ENCODE measurements at regions not wholly inside any gene's neighbourhood (a gene's known extent, or its start where the extent isn't known, plus 50 kb on each side); places are given as distances from the start of the nearest gene placed in this dataset.

DNA sequence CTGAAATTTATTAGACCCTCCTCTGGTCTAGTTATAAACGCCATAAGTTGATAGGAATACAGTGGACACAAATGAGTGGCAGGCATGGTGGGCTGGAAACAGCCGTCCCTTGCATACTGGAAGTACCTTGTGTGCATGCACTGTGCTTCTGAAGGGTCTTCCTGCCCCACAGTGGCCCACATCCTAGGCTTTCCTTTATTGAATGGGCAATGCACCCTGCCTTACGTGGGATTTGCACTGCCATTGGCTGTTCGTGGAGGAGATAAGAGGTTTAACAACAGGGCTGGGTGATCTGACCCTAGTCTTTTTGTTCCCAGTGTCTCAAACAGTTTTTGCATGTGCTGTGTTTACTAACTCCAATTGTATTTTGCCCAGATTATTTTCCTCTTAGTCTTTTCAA, 480.8 kb downstream of the GADD45G start:
- no peak for FAIRE-seq

DNA sequence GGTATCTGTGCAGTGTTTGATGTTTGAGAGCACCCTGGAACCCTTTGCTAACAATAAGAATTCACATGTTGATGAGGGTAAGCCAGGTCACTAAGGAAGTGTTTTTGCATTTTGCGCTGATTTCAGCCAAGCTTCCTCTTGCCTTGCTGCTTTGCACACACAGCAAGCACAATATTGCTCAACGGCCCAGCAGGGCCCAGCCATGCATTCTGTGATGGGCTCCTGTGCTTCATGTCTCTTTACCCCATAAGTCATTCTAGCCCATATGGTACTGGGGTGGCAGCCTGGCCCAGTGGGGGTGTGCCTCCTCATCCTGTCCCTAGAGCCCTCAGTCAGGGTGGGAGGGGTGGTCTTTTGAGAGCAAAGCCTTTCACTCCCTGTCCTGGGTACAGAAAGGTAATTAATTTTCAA, 481.3 kb downstream of the GADD45G start:
- no peak for FAIRE-seq

DNA sequence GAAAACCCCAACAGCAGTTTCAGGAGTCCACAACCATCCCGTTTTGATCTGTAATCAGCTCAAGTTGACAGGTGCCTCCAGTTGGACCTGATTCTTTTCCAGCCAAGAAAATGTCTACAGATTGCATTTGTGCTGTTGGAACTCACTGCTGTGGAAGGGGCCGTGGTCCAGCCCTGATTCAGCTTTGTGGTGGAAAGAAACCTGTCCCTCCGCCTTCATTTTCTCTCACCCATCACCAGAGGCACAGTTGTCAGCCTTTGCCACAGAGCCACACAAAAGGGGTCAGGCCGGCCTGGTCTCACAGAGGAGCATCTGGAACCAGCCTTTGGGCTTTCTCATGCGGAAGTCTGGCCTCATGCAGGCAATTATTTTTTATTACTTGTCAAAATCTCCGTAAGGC, 483.6 kb downstream of the GADD45G start:
- no peak for FAIRE-seq

DNA sequence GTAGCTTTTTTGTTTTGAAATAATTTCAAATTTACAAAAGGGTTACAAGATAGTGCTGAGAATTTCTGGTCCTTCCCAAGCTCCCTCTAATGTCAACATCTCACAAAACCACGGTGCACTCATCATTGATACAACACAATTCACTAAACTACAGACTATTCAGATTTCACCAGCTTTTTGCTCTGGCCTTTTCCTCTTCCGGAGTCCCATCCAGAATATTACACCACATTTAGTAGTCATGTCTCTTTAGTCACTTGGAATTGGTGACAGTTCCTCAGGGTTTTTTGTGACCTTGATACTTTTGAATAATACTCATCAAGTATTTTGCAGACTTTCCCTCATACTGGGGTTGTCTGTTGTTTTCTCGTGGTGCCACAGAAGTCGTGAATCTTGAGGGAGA, 484.0 kb downstream of the GADD45G start:
- FAIRE-seq, result no peak

DNA sequence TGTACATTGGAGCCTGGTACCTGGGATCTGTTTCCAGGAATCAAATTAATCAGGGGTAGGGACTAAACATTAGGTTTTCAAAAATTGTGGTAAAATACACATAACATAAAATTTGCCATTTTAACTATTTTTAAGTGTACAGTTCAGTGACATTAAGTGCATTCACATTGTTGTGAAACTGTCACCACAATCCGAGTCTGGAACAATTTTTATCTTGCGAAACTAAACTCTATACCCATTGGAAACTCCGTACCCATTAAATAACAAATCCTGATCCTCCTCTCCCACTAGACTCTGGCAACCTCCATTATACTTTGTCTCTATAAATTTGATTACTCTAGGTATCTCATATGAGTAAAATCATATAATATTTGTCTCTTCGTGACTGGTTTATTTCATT, 486.2 kb downstream of the GADD45G start:
- no peak for FAIRE-seq

DNA sequence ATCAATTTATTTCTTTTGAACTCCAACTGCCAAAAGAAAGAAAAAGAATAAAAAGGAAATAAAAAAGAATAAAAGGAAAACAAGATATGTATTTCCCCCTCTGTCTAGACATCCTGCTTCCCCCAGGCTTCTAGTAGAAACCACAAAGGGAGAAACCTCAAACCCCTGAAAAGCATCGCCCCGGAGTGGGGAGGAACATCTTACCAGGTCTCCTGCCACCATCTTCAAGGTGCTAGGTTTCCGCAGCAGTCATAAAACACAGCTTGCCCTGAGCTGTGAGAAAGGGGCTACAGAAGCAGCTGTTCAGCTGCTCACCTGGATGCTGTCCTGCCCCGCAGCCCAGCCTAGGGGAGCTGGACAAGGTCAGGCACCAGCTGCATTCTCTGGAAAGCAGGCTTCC, 487.7 kb downstream of the GADD45G start:
- FAIRE-seq, result no peak

DNA sequence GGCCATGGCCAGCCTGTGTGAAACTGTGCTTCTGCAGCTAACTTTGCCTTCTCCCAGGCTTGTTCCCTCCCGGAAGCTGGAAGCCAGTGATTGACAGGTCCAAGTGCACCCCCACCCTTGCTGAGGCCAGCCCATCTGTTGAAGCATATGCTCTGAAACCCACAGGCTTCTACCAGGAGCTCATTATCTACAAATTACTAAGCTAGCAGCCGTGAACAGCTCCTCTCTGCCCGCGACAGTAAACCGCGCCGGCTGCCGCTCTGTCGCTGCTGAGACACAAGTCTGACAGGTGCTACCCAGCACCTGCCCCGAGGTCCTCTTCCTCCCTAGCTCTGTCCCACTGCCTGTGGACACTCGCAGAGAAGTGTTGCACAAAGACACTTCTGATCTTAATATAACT, 490.9 kb downstream of the GADD45G start:
- no peak for FAIRE-seq

DNA sequence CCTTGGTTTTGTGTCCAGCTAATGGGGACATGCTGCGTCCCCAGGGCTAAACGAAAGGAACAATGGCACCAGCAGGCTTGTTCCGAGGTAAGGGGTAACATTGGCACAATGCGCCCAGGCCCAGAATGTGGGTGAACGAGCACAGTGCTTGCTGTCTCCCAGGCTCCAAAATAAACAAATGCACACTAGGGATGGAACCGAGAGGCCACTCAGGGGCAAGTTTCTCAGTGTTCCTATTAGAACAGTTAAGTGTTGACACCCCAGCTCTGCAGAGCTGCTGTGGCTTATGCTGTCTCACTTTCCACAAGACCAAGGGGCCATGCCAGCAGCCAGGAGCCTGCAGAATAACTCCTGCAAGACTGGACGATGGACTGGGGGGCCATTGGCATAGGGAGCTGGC, 492.4 kb downstream of the GADD45G start:
- FAIRE-seq, result no peak

DNA sequence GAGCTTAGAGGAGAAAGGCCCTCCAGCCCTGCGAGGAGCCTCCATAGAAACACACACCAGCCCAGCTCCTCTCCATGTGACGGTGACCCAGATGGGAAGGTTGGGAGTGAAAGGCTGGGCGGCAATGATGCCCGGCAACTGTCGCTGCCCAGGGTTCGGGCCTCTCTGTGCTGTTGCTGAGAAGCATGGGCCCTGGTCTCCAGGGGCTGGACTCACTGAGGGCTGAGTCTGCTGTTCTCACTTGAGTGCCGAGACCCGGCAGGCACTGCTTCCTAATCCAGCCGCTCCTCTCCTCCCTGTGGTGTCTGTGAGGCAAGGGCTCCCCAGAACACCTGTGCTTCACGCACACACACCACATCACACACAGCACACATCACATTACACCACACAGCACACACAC, 493.6 kb downstream of the GADD45G start:
- FAIRE-seq, result no peak

DNA sequence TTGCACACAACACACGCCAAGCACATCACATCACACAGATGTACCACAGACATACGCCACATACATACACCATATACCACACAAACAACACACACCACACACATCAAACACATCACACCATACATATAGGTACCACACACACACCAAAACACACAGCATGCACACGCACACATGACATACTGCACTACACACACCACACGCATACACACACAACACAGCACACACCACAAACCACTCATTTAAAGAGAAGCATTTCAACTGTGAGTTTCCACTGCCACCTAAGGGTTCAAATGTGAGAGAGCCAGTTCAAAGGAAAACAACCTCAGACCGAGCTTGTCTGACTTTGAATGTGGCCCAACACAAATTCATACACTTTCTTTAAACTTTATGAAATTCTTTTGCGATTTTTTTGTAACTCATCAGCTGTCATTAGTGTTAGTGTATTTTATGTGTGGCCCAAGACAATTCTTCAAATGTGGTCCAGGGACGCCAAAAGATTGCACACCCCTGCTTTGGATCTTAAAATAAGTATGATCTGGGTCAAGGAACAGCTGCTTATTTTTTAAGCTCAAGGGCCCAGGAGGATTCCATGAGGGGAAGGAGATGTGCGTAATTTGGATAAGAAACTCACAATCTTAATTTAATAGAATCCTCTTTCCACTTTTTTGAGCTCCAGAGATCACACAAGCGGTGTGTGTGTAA, 494.6 kb downstream of the GADD45G start:
- no peak for FAIRE-seq

DNA sequence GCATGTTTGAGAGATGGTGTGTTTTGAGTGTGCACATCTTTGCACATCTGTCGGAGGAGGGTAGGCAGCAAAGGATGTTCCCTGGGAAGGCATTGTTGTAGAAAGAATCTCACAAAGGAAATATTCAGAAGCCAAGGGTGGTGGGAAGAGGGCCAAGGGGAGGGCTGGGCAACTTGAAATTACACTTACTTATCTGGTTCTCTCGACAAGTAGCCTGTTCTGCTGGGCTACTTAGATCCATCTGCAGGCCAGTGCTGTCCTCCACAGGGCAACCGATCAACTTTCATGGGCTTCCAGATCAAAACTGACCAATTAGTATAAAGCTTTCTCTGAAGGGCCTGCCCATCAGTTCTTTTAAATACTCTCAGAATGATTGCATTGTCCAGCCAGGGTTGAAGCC, 495.2 kb downstream of the GADD45G start:
- no peak for FAIRE-seq

DNA sequence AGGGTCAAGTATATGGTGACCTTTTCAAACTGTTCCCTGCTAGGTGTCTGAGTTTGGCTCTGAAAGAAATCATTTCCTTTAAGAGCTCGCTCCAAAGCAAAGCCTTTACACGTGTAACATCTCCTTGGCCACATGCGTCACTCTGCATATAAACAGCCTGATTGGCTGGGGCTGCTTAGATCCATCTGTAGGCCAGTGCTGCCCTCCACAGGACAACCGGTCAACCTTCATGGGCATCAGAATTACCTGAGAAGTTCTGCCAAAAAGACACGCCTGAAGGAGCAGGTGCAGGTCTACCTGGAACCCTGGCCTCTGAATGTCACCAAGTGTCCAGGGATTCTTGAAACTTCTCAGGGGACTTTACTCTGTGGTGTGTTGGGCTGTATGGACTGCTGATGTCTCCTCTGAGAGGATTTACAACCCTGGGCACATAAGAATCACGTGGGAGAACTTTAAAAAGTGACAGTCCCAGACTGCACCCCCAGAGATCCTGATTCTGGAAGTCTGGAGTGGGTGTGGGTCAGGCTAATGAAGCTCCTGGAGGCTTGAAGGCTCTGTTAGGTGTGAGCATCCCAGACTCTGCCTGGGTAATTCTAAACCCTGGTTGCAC, 497.6 kb downstream of the GADD45G start:
- no peak for FAIRE-seq

DNA sequence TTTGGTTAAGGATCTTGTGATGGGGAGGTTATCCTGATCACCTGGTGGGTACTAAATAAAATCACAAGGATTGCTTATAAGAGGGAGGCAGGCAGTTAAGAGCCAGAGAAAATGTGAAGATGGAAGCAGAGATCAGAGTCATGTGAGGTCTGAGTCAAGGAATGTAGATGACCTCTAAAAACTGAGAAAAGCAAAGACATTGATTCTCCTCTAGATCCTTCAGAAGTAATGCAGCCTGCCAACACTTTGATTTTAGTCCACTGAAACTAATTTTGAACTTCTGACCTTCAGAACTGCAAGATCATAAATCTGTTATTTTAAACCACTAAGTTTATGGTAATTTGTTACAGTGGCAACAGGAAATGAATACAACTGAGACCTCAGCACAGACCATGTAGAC, 499.0 kb downstream of the GADD45G start:
- no peak for FAIRE-seq

DNA sequence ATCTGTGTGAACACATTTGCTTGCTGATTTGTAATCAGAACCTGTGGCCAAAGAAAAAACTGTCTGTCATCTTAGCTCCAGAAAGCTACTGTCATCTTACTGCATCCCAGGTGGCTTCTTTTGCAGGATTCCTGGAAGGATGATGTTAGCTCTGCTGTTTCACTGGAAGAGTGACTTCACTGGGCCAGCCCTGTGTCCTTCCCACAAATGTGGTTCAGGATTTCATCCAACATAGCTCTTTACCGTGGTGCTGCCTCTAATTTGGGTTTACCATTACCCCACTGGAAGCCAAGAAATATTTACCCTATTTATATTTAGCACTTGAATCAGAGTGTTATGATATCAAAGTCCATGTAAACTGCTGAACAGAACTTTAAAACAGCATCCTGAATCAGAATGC, 501.0 kb downstream of the GADD45G start:
- no peak for FAIRE-seq

DNA sequence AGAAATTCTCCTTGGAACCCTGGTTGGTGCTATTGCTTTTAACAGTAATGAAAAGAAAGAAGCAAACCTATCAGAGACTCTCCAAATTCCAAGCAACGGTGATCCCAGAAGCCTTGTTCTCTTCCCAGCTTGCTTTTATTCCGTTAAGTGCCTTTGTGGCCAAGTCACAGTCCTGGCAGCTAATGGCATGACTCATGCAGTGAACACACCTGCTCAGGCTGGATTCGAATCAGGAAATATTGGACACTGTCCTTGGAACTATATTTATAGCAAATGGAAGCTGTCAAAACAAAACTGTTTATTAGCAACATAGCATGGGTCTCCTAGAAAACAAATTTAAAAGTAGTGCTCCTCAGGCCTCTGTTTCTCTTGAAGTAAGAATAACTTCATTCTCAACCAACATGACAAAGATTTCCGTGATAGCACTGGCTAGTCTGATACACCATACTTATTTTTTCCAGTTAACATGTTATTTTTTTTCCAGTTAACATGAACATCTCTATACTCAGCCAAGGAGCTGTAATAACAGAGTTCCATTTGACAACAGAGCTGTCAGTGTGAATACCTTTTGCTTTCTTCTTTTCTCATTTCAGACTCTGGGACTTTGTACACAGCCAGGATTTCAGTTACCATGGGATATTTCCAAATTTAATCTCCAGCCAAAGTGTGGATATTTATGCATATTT, 502.4 kb downstream of the GADD45G start:
- FAIRE-seq, result no peak

DNA sequence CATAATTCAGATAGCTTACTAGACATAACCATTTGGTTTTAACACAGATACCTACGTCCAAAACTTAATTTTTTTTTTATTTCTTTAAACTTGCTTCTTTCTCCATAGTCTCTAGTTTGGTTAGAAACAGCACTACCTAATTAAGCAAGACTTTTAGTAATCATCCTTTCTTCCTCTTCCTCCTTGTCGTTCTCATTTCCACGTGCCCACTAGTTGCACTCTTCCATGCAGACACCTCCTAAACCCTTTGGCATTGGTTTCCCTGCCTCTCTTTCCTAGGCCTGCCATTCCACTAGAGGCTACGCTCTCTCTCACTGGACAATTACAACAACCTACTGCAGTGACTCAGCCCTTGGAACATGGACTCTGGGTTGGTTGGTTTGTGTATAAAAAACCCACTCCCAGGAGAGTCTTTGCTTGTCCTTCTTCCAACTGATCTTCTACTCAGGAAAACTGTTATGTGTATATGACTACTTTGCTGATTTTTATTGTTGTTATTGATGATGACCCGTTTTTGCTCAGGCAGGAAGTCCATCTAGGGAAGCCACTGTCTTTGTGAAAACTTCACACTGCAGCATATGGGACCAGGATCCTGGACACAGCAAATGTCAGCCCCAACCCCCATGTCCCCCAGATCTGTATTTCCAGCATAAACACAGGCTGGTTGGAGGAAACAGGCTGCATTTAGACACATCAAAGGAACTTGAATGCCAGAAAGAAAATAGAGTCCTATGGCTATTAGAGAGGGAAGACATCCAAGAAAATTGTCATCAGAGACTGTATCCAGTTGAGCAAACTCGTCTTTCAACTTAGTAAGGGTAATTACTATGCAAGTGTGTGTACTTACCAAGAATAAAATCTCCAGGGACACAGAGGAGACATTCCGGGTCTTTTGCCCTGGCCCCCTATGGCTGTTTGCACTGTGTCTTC, 503.2 kb downstream of the GADD45G start:
- FAIRE-seq, result no peak

DNA sequence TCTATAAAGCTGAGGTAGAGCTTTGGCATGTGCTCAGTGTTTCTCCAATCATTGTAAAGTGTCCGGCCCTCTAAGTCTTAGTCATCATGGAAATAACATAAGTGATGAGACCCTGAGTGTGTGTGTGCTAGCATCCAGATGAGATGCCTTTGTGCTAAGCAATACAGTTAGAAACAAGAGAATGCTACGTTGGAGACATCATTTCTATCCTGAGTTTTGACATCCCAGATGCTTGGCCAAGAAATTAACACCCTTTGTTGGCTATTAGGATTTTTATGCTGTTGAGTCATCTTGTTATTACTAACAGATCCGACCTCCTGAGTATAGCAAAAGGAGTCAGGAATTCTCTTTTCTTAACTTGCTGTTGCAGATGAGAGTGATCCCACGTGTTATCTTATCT, 508.0 kb downstream of the GADD45G start:
- no peak for FAIRE-seq

DNA sequence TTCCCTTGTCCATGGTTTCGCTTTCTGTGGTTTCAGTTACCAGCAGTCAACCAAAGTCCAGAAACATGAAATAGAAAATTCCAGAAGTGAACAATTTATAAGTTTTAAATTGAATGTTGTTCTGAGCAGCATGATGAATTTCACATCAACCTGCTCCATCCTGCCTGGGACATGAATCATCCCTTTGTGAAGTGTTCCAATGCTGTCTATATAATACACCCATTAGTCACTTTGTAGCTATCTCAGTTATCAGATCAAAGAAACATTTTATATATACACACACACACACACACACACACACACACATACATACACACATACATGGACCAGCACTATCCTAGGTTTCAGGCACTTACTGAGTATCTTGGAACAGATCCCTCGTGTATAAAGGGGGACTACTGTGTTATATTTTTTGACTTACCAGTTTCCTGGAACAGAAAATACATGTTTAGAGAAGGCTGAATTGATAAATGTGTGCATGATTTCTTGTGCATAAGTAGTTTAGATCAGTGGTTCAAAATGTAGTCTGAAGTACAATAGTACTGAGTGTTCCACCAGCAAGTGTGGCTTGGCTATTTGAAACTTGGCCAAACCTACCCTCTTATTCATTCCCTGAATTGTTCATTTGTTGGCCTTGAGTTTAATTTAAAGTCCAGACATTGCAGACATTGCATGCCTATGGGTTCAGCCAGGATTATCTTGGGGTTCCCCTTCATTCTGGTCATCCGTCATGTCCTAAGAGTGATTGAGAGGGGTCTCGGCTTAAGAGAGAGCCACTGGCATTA, 510.0 kb downstream of the GADD45G start:
- no peak for FAIRE-seq

DNA sequence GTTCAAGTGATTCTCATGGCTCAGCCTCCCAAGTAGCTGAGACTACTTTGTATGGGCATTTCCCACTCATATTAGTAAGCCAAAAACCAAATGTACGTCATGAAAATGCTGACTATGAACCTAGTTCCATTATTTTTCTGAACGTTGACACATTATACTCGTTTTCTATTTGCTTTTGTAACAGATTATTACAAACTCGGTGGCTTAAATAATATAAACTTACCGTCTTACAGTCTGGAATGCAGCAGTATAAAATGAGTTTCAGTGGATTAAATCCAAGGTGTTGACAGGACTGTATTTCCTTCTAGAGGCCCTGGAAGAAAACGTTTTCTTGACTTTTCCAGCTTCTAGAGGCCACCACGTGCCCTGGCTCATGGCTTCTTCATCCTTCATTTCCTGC, 517.0 kb downstream of the GADD45G start:
- no peak for FAIRE-seq

DNA sequence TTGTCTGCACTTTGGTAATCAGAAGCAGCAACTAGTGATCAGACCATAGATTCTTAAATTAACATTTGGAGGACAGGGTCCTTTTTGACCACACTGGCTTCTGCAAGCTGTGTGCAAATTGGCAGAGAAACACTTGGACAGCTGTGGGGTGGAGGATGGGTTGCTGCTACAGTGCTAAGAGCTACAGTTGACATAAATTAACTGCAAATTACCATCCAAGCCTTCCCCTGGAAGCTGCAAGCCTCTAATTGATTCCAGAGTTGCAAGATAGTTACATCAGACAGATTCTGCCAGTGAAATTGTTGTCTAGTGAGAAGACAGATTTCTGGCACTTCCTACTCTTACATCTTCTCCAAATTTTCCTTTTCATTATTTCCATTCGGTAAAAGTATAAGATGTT, 517.7 kb downstream of the DIRAS2 start:
- FAIRE-seq, result no peak

DNA sequence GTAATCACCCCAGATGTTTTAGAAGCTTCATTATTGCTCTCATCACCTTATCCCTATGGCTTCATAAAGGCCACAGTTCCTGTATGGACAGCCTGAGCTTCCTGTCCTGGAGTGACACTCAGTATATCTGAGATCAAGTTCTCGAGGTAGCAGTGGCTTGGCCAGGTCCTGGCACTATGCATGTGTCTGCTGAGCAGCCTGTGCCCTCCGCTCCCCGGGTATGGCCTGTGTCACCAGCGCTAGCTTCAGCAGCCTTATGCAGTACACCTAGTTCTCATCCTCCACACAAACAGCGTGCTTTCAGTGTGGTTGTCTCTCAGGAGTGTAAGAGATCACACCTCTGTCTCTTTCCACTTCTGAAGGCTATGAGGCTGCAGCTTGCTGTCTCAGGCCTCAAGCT, 514.7 kb downstream of the DIRAS2 start:
- FAIRE-seq, result no peak

DNA sequence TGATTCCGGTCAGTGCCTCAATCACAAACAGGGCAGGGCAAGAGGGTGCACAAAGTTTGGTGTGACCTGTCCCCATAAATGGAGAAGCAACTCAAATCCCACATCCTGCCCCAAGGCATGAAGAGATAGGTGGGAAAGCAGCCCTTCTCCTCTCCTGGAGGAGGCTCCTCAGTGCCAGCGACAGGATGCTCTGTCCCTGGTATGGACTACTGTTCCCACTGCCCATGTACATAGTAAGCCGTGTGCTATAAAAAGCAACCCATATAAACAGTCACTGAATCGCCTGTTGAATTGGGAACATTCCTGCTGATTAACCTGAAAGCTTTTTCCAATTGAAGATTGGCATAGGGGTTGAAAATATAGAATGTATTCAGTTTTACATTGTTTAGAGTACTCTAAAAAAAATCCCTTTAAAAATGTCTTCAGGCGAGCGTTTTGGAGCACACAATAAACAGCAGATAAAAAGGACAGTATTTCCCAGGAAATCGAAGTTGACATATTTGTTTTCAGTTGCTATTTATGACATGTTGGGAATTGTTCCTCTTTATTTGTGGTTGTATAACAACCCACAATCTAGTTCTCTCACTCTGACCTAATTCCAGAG, 513.9 kb downstream of the DIRAS2 start:
- FAIRE-seq, result no peak
